C4-2B (cell line): ENCODE measurements at regions not wholly inside any gene's neighbourhood (a gene's known extent, or its start where the extent isn't known, plus 50 kb on each side); places are given as distances from the start of the nearest gene placed in this dataset.

Experiments
- CTCF ChIP-seq: fragments of 450-650 bp; conservative IDR thresholded peaks from 2 replicates; pipeline ENCODE4 v1.5.1; 2017; ENCODE audit warnings: mild to moderate bottlenecking
- ZFX ChIP-seq: fragments of 450-650 bp; IDR thresholded peaks from 2 replicates; pipeline ENCODE4 v1.6.1; 2017

DNA sequence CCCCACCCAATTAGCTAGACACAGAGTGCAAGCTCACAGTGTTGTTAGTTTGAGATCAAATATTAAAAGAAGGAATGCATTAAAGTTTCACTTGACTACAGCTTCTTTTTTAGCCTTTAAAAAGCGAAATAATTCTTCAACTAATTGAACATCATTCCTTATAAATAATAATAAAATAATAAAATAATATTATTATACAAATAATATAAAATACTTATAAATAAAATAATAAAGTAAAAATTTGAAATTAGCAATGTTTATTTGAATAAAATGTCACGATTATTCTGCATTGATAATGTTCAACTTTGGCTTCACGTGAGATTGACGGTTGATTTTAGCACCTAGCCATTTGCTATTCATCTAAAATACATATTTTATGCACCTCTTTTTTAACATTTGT, 819.3 kb downstream of the FRK start:
- TF ChIP-seq CTCF (no peak), ZFX (no peak)
